Body of pancreas (tissue), 4 donors: ENCODE measurements at regions not wholly inside any gene's neighbourhood (a gene's known extent, or its start where the extent isn't known, plus 50 kb on each side); places are given as distances from the start of the nearest gene placed in this dataset.

Experiments
- ATAC-seq: fragments of 150-250 bp; one replicate; pipeline ENCODE4 v1.9.1; 2016
- DNase-seq, 4 donors: peaks; one replicate each; pipeline ENCODE4 v3.0.0-alpha.2; 2019
- H3K27ac ChIP-seq, 4 donors: fragments of 200-600 bp; sonication (generic); 1 replicate in 3 of 4; 2 replicates in 1 of 4; pipeline versions ENCODE4 v1.5.1 to v1.6.1; 2016 to 2019; ENCODE audit warnings: mild to moderate bottlenecking in 1 of 4, mixed read lengths in 1 of 4, moderate library complexity in 1 of 4
- H3K27me3 ChIP-seq, 2 donors: fragments of 200-600 bp; sonication (generic); one replicate each; pipeline ENCODE4 v1.6.0; 2016; ENCODE audit warnings: mild to moderate bottlenecking in 1 of 2
- H3K36me3 ChIP-seq, 2 donors: fragments of 200-600 bp; sonication (generic); replicated peaks in 1 of 2; 2 replicates each; pipeline ENCODE4 v1.5.1; 2016; ENCODE audit warnings: low read depth in 2 of 2; ENCODE audit not compliant: insufficient read depth in 1 of 2
- H3K4me1 ChIP-seq: fragments of 200-600 bp; sonication (generic); one replicate; pipeline ENCODE4 v1.6.0; 2016
- H3K4me3 ChIP-seq, 2 donors: fragments of 200-600 bp; sonication (generic); 1 replicate in 1 of 2; 2 replicates in 1 of 2; pipeline ENCODE4 v1.5.1; 2016 to 2019
- H3K9me3 ChIP-seq, 3 donors: fragments of 200-600 bp; sonication (generic); 1 replicate in 2 of 3; 2 replicates in 1 of 3; pipeline ENCODE4 v1.5.1; 2016
- CTCF ChIP-seq, 7 experiments: fragments of 450-650 bp in 4 of 7; fragments of 200-600 bp in 3 of 7; sonication (generic) in 3 of 7; IDR thresholded peaks; one replicate each; pipeline ENCODE4 v1.5.1; 2016 to 2019; ENCODE audit warnings: antibody characterized with exemption in 7 of 7
- POLR2A ChIP-seq, 3 donors: fragments of 450-650 bp; IDR thresholded peaks; one replicate each; pipeline ENCODE4 v1.6.1; 2016; ENCODE audit warnings: antibody characterized with exemption in 3 of 3, mild to moderate bottlenecking in 2 of 3
- WGBS, 2 donors: methylation state at CpG; one replicate each; pipeline ENCODE4 v1.1.5; 2017; 5-methylcytosine and 5-hydroxymethylcytosine counted together
- intact Hi-C: fragments of 100-400 bp; cut with DNase I; formaldehyde crosslinking; loops from one replicate; pipeline ENCODE4 v1.15.1; 2023

DNA sequence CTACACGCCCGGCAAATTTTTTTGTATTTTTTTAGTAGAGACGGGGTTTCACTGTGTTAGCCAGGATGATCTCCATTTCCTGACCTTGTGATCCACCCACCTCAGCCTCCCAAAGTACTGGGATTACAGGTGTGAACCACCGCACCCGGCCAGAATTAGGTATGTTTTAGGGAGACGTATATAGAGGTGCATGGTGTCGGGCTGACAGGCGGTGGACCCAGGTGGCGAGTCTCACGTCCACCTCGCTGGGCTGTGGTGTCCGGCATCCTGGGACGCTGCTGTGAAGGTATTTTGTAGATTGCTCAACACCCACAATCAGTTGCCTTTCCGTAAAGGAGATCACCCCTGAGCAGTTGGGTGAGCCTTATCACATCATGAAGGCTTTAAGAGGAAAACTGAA, 728.6 kb downstream of the BRD1 start:
- DNase-seq: no peak
- Histone ChIP-seq H3K27me3 (no peaks in the 10 kb centered on the region), H3K4me1 (no peaks in the 10 kb centered on the region), H3K36me3 (no peaks in the 10 kb centered on the region), H3K4me3 (no peak overlapping the region), H3K9me3 (no peaks in the 10 kb centered on the region), H3K27ac (no peak overlapping the region)
- 82 to 94% methylated on average over 5 to 14 of the region's 14 CpGs for WGBS, 2 donors
- intact Hi-C loops: no loop called here
- TF ChIP-seq CTCF (IDR thresholded peaks at IDR 0.05): no peak
- no peak for TF ChIP-seq POLR2A (IDR thresholded peaks at IDR 0.05)
- ATAC-seq: no peak

DNA sequence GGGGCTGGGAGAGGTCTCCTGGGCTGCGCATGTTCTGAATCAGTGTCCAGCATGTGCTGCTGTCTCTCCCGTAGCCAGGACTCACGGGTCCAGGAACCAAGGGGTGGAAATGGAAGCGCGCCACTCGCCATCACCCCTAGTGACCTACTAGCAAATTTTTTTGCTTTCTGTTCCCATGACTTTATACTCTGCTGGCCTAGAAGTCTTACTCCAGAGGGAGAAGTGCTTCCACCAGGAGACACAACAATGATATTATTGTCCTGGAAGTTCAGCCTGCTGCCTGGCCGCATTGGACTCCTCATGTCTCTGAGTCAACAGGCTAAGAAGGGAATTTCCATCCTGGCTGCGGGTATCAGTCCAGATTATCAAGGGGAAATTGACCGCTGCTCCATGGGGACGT, 729.7 kb downstream of the BRD1 start:
- ATAC-seq (no peak), DNase-seq (no peak)

DNA sequence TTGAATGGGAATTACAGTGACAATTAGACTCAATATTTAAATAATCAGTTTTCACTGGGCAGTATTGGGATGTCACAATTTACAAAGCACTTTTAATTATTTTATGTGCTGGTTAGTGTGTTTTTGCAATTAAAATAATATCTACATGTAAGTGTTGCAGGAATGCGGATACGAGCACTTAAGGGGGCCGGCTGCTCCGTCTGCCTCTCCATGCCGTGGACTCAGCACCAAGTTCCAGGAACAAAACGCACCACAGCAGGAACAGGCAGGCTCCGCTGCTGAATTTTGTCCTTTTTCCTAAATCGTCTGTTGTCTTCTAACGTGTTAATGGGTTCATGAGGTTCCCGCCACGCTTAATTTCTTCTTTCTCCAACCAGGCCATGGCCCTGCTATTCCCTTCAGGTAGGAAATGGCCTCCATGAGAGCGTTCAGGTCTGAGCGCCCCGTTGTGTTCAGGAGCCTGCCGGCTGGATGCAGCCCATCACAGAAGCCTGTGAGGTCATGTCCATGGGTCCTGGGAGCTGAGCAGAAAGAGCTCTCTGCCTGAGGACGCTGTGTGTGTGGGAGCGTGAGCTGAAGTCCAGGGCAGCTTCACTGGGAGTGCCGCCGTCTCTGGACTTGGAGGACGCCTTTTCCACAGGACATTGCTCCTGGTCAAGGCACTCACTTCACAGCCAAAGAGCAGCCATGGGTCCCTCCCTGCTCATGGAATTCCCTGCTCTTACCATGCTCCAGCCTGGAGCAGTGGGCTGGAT, 730.3 kb downstream of the BRD1 start:
- intact Hi-C loops: no loop called here
- no peak for DNase-seq
- 86 to 87% methylated on average over 17 to 20 of the region's 20 CpGs for WGBS, 2 donors

More for the DNA sequence above, 729.7 kb downstream of the BRD1 start:
- intact Hi-C loops: no loop called here
- Histone ChIP-seq H3K9me3 (no peaks in the 10 kb centered on the region), H3K27ac (no peak overlapping the region), H3K27me3 (no peaks in the 10 kb centered on the region), H3K4me1 (no peaks in the 10 kb centered on the region), H3K4me3 (no peak overlapping the region), H3K36me3 (no peaks in the 10 kb centered on the region)
- no peak for TF ChIP-seq POLR2A (IDR thresholded peaks at IDR 0.05)
- TF ChIP-seq CTCF (IDR thresholded peaks at IDR 0.05): no peak
- 71 to 75% methylated on average over 10 of the region's 10 CpGs for WGBS, 2 donors

DNA sequence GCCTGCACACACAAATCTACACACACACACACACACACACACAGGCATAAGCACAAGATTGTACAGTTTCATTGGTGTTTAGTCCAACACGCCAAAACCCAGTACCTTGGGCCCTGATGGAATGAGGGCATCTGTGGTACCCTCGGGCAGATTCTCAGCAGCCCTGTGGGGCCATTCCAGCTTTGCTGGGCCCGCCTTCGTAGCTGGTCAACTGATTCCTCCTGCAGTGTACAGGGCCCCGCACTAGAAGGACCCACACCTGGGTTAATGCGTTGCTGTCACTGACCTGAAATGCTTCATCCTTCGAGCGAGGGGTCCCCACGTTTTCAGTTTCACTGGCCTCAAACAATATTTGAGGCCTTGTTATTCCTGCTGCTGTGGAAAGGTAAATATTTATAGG, 731.2 kb downstream of the BRD1 start:
- H3K4me1 ChIP-seq: no peaks in the 10 kb centered on the region

More for the DNA sequence above, 730.3 kb downstream of the BRD1 start:
- TF ChIP-seq POLR2A (IDR thresholded peaks at IDR 0.05): no peak
- TF ChIP-seq CTCF (IDR thresholded peaks at IDR 0.05): no peak
- ATAC-seq: no peak
- H3K4me1 ChIP-seq: no peaks in the 10 kb centered on the region
- no peaks in the 10 kb centered on the region for H3K27me3 ChIP-seq
- no peaks in the 10 kb centered on the region for H3K9me3 ChIP-seq
- H3K36me3 ChIP-seq: no peaks in the 10 kb centered on the region
- H3K4me3 ChIP-seq: no peak overlapping the region
- H3K27ac ChIP-seq: no peak overlapping the region

More for the DNA sequence above, 731.2 kb downstream of the BRD1 start:
- intact Hi-C loops: no loop called here
- H3K9me3 ChIP-seq: no peaks in the 10 kb centered on the region
- no peak overlapping the region for H3K4me3 ChIP-seq
- H3K27me3 ChIP-seq: no peaks in the 10 kb centered on the region
- WGBS, 2 donors: 78 to 89% methylated on average over 9 of the region's 9 CpGs
- TF ChIP-seq POLR2A (IDR thresholded peaks at IDR 0.05) (no peak), CTCF (IDR thresholded peaks at IDR 0.05) (no peak)
- no peak for ATAC-seq
- H3K27ac ChIP-seq: no peak overlapping the region
- no peaks in the 10 kb centered on the region for H3K36me3 ChIP-seq
- DNase-seq: no peak
